ENCODE measurements at regions not wholly inside any gene's neighbourhood (a gene's known extent, or its start where the extent isn't known, plus 50 kb on each side); places are given as distances from the start of the nearest gene placed in this dataset.

GRCh38 chr4:174141876-174142275 lies 141.6 kb downstream of the FBXO8 start (continued):
- TF ChIP-seq MAX (IDR thresholded peaks at IDR 0.05) (no peak), CHD1 (IDR thresholded peaks at IDR 0.05; ENCODE audit: low read depth, low read length) (no peak), NANOG (IDR thresholded peaks at IDR 0.05; ENCODE audit: insufficient read depth, low read depth, low read length, poor library complexity, severe bottlenecking) (no peak)
